H1 (cell line): ENCODE measurements at regions not wholly inside any gene's neighbourhood (a gene's known extent, or its start where the extent isn't known, plus 50 kb on each side); places are given as distances from the start of the nearest gene placed in this dataset.

ENCODE experiments used
- CTCF ChIA-PET: fragments of 300-600 bp; sonication (Branson Sonifier 250); formaldehyde crosslinking; loops from one replicate; lab custom pipeline; 2021; ENCODE audit not compliant: partially characterized antibody; lab: Charles Lee
- POLR2A ChIA-PET: fragments of 300-600 bp; sonication (Branson Sonifier 250); formaldehyde crosslinking; loops from one replicate; lab custom pipeline; 2021; ENCODE audit warnings: inconsistent platforms; ENCODE audit not compliant: partially characterized antibody; lab: Charles Lee
- DNase-seq, 2 experiments: peaks; one replicate each; pipeline versions ENCODE4 v3.0.0 to v3.0.0-alpha.2; 2010 to 2022; ENCODE audit warnings: low spot score in 2 of 2, low read depth in 1 of 2, mixed read lengths in 1 of 2
- FAIRE-seq: peaks from 2 replicates; lab custom pipeline; 2011; peaks lifted over from hg19 to GRCh38; lab: Jason Lieb, UNC
- H2AFZ ChIP-seq: 2 replicates; pipeline ENCODE4 v1.8.1; 2012; ENCODE audit warnings: low read length, inconsistent platforms
- H2AK5ac ChIP-seq: 2 replicates; pipeline ENCODE4 v1.6.1; 2013; ENCODE audit warnings: low read depth, low read length
- H2BK120ac ChIP-seq: replicated peaks from 2 replicates; pipeline ENCODE3; 2013; ENCODE audit warnings: low read depth, low read length, inconsistent platforms
- H2BK12ac ChIP-seq: 2 replicates; pipeline ENCODE4 v1.6.1; 2013; ENCODE audit warnings: low read depth, low read length
- H2BK15ac ChIP-seq: 2 replicates; pipeline ENCODE4 v1.6.1; 2013; ENCODE audit warnings: low read length
- H2BK20ac ChIP-seq: 2 replicates; pipeline ENCODE4 v1.6.1; 2013; ENCODE audit warnings: low read length
- H2BK5ac ChIP-seq: 2 replicates; pipeline ENCODE4 v1.6.1; 2013; ENCODE audit warnings: low read depth, low read length
- H3K14ac ChIP-seq: 2 replicates; pipeline ENCODE4 v1.6.1; 2013; ENCODE audit warnings: inconsistent platforms; ENCODE audit not compliant: insufficient read length
- H3K18ac ChIP-seq: 2 replicates; pipeline ENCODE4 v1.6.1; 2013; ENCODE audit warnings: low read length; ENCODE audit errors: extremely low read depth
- H3K23ac ChIP-seq: 2 replicates; pipeline ENCODE4 v1.6.1; 2013; ENCODE audit warnings: inconsistent platforms; ENCODE audit not compliant: insufficient read length
- H3K23me2 ChIP-seq: 2 replicates; pipeline ENCODE4 v1.6.1; 2013; ENCODE audit warnings: low read depth, low read length
- H3K27ac ChIP-seq: 2 replicates; pipeline ENCODE4 v1.6.1; 2011; ENCODE audit warnings: low read depth, low read length, inconsistent platforms
- H3K27me3 ChIP-seq, 4 experiments: replicated peaks in 1 of 4; 1 replicate in 1 of 4; 2 replicates in 3 of 4; pipeline versions ENCODE4 v1.6.1 to v1.8.1; 2011 to 2013; ENCODE audit warnings: low read length in 3 of 4, mild to moderate bottlenecking in 3 of 4, inconsistent platforms in 2 of 4, mixed read lengths in 2 of 4, moderate library complexity in 1 of 4; ENCODE audit not compliant: control insufficient read depth in 3 of 4, insufficient read depth in 3 of 4; ENCODE audit errors: extremely low read depth in 1 of 4
- H3K36me3 ChIP-seq, 4 experiments: 2 replicates each; pipeline versions ENCODE4 v1.6.1 to v1.8.1; 2011 to 2013; ENCODE audit warnings: mild to moderate bottlenecking in 4 of 4, low read length in 3 of 4, moderate library complexity in 2 of 4, control low read depth in 1 of 4, inconsistent platforms in 1 of 4; ENCODE audit not compliant: insufficient read depth in 4 of 4, control insufficient read depth in 2 of 4
- H3K4ac ChIP-seq: replicated peaks from 2 replicates; pipeline ENCODE3; 2013; ENCODE audit warnings: low read length, low read depth, mixed read lengths, inconsistent platforms; ENCODE audit not compliant: insufficient read length
- H3K4me1 ChIP-seq, 4 experiments: replicated peaks in 1 of 4; 1 replicate in 1 of 4; 2 replicates in 3 of 4; pipeline versions ENCODE4 v1.6.1 to v1.8.1; 2011 to 2013; ENCODE audit warnings: low read length in 3 of 4, inconsistent platforms in 2 of 4, mixed read lengths in 1 of 4; ENCODE audit not compliant: insufficient read depth in 4 of 4, control insufficient read depth in 3 of 4
- H3K4me2 ChIP-seq, 2 experiments: 2 replicates each; pipeline versions ENCODE4 v1.6.1 to v1.8.1; 2011 to 2013; ENCODE audit warnings: low read depth in 2 of 2, low read length in 2 of 2, control low read depth in 1 of 2, inconsistent platforms in 1 of 2, mild to moderate bottlenecking in 1 of 2; ENCODE audit not compliant: insufficient read depth in 1 of 2
- H3K4me3 ChIP-seq, 4 experiments: fragments of 200-600, 300-600 bp in 1 of 4; sonication (generic), shearing (Covaris generic), sonication (Bioruptor Twin) in 1 of 4; 2 replicates each; pipeline versions ENCODE4 v1.5.1 to v1.8.1; 2011 to 2016; ENCODE audit warnings: low read length in 4 of 4, low read depth in 3 of 4, control low read depth in 2 of 4, inconsistent platforms in 2 of 4, mild to moderate bottlenecking in 2 of 4, mixed read lengths in 1 of 4, moderate library complexity in 1 of 4; ENCODE audit not compliant: insufficient read depth in 2 of 4; ENCODE audit errors: extremely low read depth in 1 of 4
- H3K56ac ChIP-seq: replicated peaks from 2 replicates; pipeline ENCODE3; 2013; ENCODE audit warnings: low read depth, mild to moderate bottlenecking, mixed read lengths, low read length, inconsistent platforms; ENCODE audit not compliant: insufficient read length
- H3K79me1 ChIP-seq: 2 replicates; pipeline ENCODE4 v1.6.1; 2013; ENCODE audit warnings: low read depth, low read length, control low read depth
- H3K79me2 ChIP-seq, 2 experiments: 2 replicates each; pipeline versions ENCODE4 v1.6.1 to v1.8.1; 2012 to 2013; ENCODE audit warnings: low read length in 2 of 2, mild to moderate bottlenecking in 2 of 2, inconsistent platforms in 1 of 2; ENCODE audit not compliant: insufficient read depth in 2 of 2, control insufficient read depth in 1 of 2
- H3K9ac ChIP-seq, 4 experiments: replicated peaks in 1 of 4; 1 replicate in 1 of 4; 2 replicates in 3 of 4; pipeline versions ENCODE4 v1.6.1 to v1.8.1; 2011 to 2013; ENCODE audit warnings: low read depth in 3 of 4, low read length in 3 of 4, control low read depth in 2 of 4, mild to moderate bottlenecking in 2 of 4, moderate library complexity in 2 of 4, inconsistent platforms in 1 of 4; ENCODE audit errors: extremely low read depth in 1 of 4
- H3K9me3 ChIP-seq, 2 experiments: 2 replicates each; pipeline versions ENCODE4 v1.6.1 to v1.8.1; 2012 to 2013; ENCODE audit warnings: mild to moderate bottlenecking in 2 of 2, moderate library complexity in 2 of 2, control low read depth in 1 of 2, inconsistent platforms in 1 of 2, low read depth in 1 of 2, low read length in 1 of 2, mixed read lengths in 1 of 2; ENCODE audit not compliant: insufficient read depth in 2 of 2
- H4K20me1 ChIP-seq, 2 experiments: replicated peaks in 1 of 2; 2 replicates each; pipeline versions ENCODE3 to v1.8.1; 2011 to 2013; ENCODE audit warnings: inconsistent platforms in 2 of 2, low read length in 2 of 2, mild to moderate bottlenecking in 1 of 2; ENCODE audit not compliant: insufficient read depth in 2 of 2, control insufficient read depth in 1 of 2
- H4K5ac ChIP-seq: 2 replicates; pipeline ENCODE4 v1.6.1; 2013; ENCODE audit warnings: low read length, low read depth, mixed read lengths, inconsistent platforms; ENCODE audit not compliant: insufficient read length
- H4K8ac ChIP-seq: 2 replicates; pipeline ENCODE4 v1.8.0; 2013; ENCODE audit warnings: mild to moderate bottlenecking, moderate library complexity, low read length, inconsistent platforms; ENCODE audit not compliant: insufficient read depth; ENCODE audit errors: extremely low read depth
- H4K91ac ChIP-seq: replicated peaks from 2 replicates; pipeline ENCODE3; 2013; ENCODE audit warnings: low read length, mixed read lengths, inconsistent platforms; ENCODE audit not compliant: insufficient read length
- CHD2 ChIP-seq: IDR thresholded peaks from 2 replicates; pipeline ENCODE4 v1.6.1; 2012; ENCODE audit warnings: low read length, improper control_type of control experiment
- EGR1 ChIP-seq: IDR thresholded peaks from 2 replicates; pipeline ENCODE4 v1.6.1; 2011; ENCODE audit warnings: low read depth, low read length, borderline replicate concordance
- SP2 ChIP-seq: IDR thresholded peaks from 2 replicates; pipeline ENCODE4 v1.6.1; 2012; ENCODE audit warnings: mild to moderate bottlenecking, low read length, inconsistent platforms
- TBP ChIP-seq: IDR thresholded peaks from 2 replicates; pipeline ENCODE4 v1.6.1; 2011; ENCODE audit warnings: low read depth, low read length, improper control_type of control experiment
- WGBS, 2 experiments: shearing (Covaris generic) in 1 of 2; methylation state at CpG; one replicate each; pipeline versions ENCODE4 v1.1.6 to v1.1.7; 2013 to 2015; ENCODE audit warnings: low lambda C conversion rate in 2 of 2, mixed read lengths in 2 of 2, inconsistent platforms in 1 of 2, low coverage in 1 of 2, missing lambda C conversion rate in 1 of 2; ENCODE audit not compliant: insufficient replicate concordance in 2 of 2, insufficient coverage in 1 of 2, insufficient read length in 1 of 2; ENCODE audit errors: extremely low coverage in 1 of 2, missing lambda C conversion rate in 1 of 2; 5-methylcytosine and 5-hydroxymethylcytosine counted together
- TF ChIP-seq, protein P1 (sequence below), 3 experiments: IDR thresholded peaks; 1 replicate in 2 of 3; 2 replicates in 1 of 3; pipeline versions ENCODE4 v1.5.1 to v1.6.1; 2011; ENCODE audit warnings: low read length in 3 of 3, mild to moderate bottlenecking in 3 of 3, inconsistent platforms in 2 of 3, low read depth in 1 of 3, moderate library complexity in 1 of 3; ENCODE audit not compliant: insufficient read depth in 1 of 3; ENCODE audit errors: control extremely low read depth in 1 of 3
- TF ChIP-seq, protein P2 (sequence below): IDR thresholded peaks from 2 replicates; pipeline ENCODE4 v1.6.1; 2011; ENCODE audit warnings: low read depth, mild to moderate bottlenecking, low read length; ENCODE audit not compliant: insufficient read depth
- TF ChIP-seq, protein P3 (sequence below): IDR thresholded peaks from 2 replicates; pipeline ENCODE4 v1.6.1; 2012; ENCODE audit warnings: low read length, inconsistent platforms

DNA sequence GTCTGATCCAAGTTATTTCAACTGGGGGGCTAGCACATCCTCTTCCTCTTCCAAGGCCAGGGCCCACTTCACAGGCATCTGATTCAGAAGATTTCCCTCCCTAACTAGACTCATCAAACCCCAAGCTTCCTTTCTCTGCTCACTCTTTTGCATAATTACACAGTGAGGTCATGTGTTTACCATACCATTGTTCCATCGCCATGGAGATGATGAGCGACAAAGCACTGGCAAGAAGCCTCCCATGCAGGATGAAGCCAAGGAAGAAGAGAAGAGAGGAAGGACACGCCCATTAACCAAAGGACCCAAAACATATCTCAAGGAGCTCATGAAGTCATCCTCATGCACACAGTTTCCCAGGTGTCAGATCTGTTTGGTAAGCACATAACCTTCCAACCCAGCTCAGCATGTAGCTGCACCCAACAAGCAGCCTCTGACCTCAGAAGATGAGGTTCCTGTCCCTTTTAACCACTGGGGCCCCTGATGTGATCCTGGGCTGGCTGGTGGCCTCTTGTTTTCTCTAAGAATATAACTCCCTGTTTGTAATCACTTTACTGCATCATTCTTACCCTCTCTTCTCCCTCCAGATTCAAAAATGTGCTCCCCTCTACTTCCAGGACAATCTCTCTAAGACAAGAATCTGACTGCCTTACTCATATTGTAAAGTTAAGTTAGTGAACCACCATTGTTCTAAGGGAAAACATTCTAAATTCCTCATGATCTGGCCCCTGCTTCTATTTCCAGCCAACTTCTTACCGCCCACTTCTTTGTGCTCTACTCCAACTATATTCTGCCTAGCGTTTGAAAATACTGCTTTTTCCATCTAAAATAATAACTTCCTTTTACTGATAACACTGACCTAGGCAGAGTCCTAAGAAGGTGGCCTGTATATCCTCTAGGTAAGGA lies 190.1 kb downstream of the TTC32 start:
- no peak overlapping the region for H3K9ac ChIP-seq
- TF ChIP-seq EGR1 = no peak
- TF ChIP-seq, protein P1, sequence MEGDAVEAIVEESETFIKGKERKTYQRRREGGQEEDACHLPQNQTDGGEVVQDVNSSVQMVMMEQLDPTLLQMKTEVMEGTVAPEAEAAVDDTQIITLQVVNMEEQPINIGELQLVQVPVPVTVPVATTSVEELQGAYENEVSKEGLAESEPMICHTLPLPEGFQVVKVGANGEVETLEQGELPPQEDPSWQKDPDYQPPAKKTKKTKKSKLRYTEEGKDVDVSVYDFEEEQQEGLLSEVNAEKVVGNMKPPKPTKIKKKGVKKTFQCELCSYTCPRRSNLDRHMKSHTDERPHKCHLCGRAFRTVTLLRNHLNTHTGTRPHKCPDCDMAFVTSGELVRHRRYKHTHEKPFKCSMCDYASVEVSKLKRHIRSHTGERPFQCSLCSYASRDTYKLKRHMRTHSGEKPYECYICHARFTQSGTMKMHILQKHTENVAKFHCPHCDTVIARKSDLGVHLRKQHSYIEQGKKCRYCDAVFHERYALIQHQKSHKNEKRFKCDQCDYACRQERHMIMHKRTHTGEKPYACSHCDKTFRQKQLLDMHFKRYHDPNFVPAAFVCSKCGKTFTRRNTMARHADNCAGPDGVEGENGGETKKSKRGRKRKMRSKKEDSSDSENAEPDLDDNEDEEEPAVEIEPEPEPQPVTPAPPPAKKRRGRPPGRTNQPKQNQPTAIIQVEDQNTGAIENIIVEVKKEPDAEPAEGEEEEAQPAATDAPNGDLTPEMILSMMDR (IDR thresholded peaks at IDR 0.05; ENCODE audit: control extremely low read depth in 1 of 3, insufficient read depth in 1 of 3, low read depth in 1 of 3, low read length in 3 of 3) = no peak
- TF ChIP-seq CHD2 = no peak
- TF ChIP-seq, protein P2, sequence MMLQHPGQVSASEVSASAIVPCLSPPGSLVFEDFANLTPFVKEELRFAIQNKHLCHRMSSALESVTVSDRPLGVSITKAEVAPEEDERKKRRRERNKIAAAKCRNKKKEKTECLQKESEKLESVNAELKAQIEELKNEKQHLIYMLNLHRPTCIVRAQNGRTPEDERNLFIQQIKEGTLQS = no peak
- no peak for TF ChIP-seq SP2
- TF ChIP-seq, protein P3, sequence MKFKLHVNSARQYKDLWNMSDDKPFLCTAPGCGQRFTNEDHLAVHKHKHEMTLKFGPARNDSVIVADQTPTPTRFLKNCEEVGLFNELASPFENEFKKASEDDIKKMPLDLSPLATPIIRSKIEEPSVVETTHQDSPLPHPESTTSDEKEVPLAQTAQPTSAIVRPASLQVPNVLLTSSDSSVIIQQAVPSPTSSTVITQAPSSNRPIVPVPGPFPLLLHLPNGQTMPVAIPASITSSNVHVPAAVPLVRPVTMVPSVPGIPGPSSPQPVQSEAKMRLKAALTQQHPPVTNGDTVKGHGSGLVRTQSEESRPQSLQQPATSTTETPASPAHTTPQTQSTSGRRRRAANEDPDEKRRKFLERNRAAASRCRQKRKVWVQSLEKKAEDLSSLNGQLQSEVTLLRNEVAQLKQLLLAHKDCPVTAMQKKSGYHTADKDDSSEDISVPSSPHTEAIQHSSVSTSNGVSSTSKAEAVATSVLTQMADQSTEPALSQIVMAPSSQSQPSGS = peak; percentile 95
- TF ChIP-seq TBP = no peak

More for the DNA sequence above, 190.1 kb downstream of the TTC32 start:
- Histone ChIP-seq H4K20me1 (no peaks in the 10 kb centered on the region), H2AK5ac (no peak overlapping the region), H3K4ac (no peak overlapping the region), H3K27me3 (no peaks in the 10 kb centered on the region; a peak in 1 of 7 replicates), H2BK12ac (no peak overlapping the region), H3K56ac (no peak overlapping the region), H3K4me1 (no peaks in the 10 kb centered on the region), H2BK15ac (no peak overlapping the region), H3K79me1 (no peaks in the 10 kb centered on the region), H4K8ac (no peak overlapping the region), H3K23me2 (no peaks in the 10 kb centered on the region), H3K9me3 (no peaks in the 10 kb centered on the region), H3K23ac (no peak overlapping the region), H2BK20ac (no peak overlapping the region), H3K4me2 (no peak overlapping the region), H3K36me3 (no peaks in the 10 kb centered on the region), H3K4me3 (no peak overlapping the region), H4K5ac (no peak overlapping the region), H2BK120ac (no peak overlapping the region), H4K91ac (no peak overlapping the region), H2BK5ac (no peak overlapping the region), H3K18ac (no peak overlapping the region), H3K79me2 (no peaks in the 10 kb centered on the region), H2AFZ (no peak overlapping the region), H3K14ac (no peak overlapping the region), H3K27ac (no peak overlapping the region)
- FAIRE-seq (peak; percentile 80), DNase-seq (peak in 1 of 2 experiments; percentile 5)
- 87% methylated on average over 5 of the region's 5 CpGs; no CpG with 5 or more reads in 1 of the 2 experiments for WGBS, 2 experiments
- ChIA-PET POLR2A (interaction anchor here (1.2 kb wide), 1 partner anchor 250 kb away, joined by 3 read pairs; no protein-coding TSS in a partner anchor), CTCF (interaction anchor here (0.6 to 1.1 kb wide), 2 partner anchors 35 to 856 kb away, joined by 3 read pairs; no protein-coding TSS in a partner anchor)
